IMR-90 (cell line): ENCODE measurements at regions not wholly inside any gene's neighbourhood (a gene's known extent, or its start where the extent isn't known, plus 50 kb on each side); places are given as distances from the start of the nearest gene placed in this dataset.

Source experiments
- ATAC-seq: fragments of 200-7000 bp; cut with Tn5 transposase; 2 replicates; pipeline ENCODE4 v1.9.1; 2020; ENCODE audit warnings: low read depth, mild to moderate bottlenecking, moderate library complexity
- BruUV-seq: library from RNA; stranded (reverse); fragments of 400-500 nt; replicated peaks from 2 replicates; lab custom pipeline; 2021; lab: Mats Ljungman, UMichigan
- CTCF ChIA-PET: fragments of 300-600 bp; formaldehyde crosslinking; extraction: SDS; loops from one replicate; lab custom pipeline; 2021; ENCODE audit warnings: antibody characterized with exemption; lab: Yijun Ruan, JAX
- POLR2A ChIA-PET: fragments of 300-600 bp; sonication (Branson Sonifier 250); formaldehyde crosslinking; loops from one replicate; lab custom pipeline; 2022; ENCODE audit warnings: antibody characterized with exemption; ENCODE audit not compliant: unreplicated experiment; lab: Charles Lee
- DNase-seq: peaks from one replicate; pipeline ENCODE4 v3.0.0; 2013
- H2AFZ ChIP-seq: replicated peaks from 2 replicates; pipeline ENCODE3; 2013; ENCODE audit warnings: low read length, mild to moderate bottlenecking; ENCODE audit not compliant: poor library complexity
- H2AK5ac ChIP-seq: 2 replicates; pipeline ENCODE4 v1.6.1; 2013; ENCODE audit warnings: low read depth, low read length, inconsistent platforms
- H2AK9ac ChIP-seq: replicated peaks from 2 replicates; pipeline ENCODE3; 2013; ENCODE audit warnings: mild to moderate bottlenecking, low read depth, low read length, moderate library complexity; ENCODE audit not compliant: poor library complexity
- H2BK120ac ChIP-seq: 2 replicates; pipeline ENCODE4 v1.6.1; 2013; ENCODE audit warnings: low read depth, low read length, inconsistent platforms
- H2BK15ac ChIP-seq: 3 replicates; pipeline ENCODE4 v1.6.1; 2013; ENCODE audit warnings: low read depth, low read length, inconsistent platforms
- H2BK20ac ChIP-seq: 2 replicates; pipeline ENCODE4 v1.6.1; 2013; ENCODE audit warnings: low read depth, mild to moderate bottlenecking, inconsistent platforms, low read length, moderate library complexity
- H2BK5ac ChIP-seq: 2 replicates; pipeline ENCODE4 v1.6.1; 2013; ENCODE audit warnings: mild to moderate bottlenecking, low read depth, low read length, inconsistent platforms; ENCODE audit not compliant: poor library complexity, severe bottlenecking
- H3K14ac ChIP-seq: replicated peaks from 2 replicates; pipeline ENCODE4 v1.6.1; 2013; ENCODE audit warnings: low read depth, low read length, inconsistent platforms
- H3K18ac ChIP-seq: 2 replicates; pipeline ENCODE4 v1.6.1; 2013; ENCODE audit warnings: low read depth, low read length, control low read depth
- H3K23ac ChIP-seq: 2 replicates; pipeline ENCODE4 v1.6.1; 2013; ENCODE audit warnings: low read depth, low read length, inconsistent platforms
- H3K27ac ChIP-seq: 2 replicates; pipeline ENCODE4 v1.5.1; 2013; ENCODE audit warnings: mild to moderate bottlenecking, control low read depth, low read length; ENCODE audit not compliant: insufficient read depth
- H3K27me3 ChIP-seq: 2 replicates; pipeline ENCODE4 v1.6.1; 2013; ENCODE audit warnings: low read length; ENCODE audit not compliant: control insufficient read depth, insufficient read depth
- H3K36me3 ChIP-seq: 2 replicates; pipeline ENCODE4 v1.6.1; 2013; ENCODE audit warnings: low read length, mixed read lengths; ENCODE audit not compliant: control insufficient read depth, insufficient read depth
- H3K4ac ChIP-seq: 2 replicates; pipeline ENCODE4 v1.6.1; 2013; ENCODE audit warnings: low read depth, low read length, inconsistent platforms
- H3K4me1 ChIP-seq: 2 replicates; pipeline ENCODE4 v1.6.1; 2013; ENCODE audit warnings: low read length, mixed read lengths; ENCODE audit not compliant: control insufficient read depth, insufficient read depth
- H3K4me2 ChIP-seq: 2 replicates; pipeline ENCODE4 v1.6.1; 2013; ENCODE audit warnings: low read depth, mild to moderate bottlenecking, control low read depth, low read length, moderate library complexity
- H3K4me3 ChIP-seq: 2 replicates; pipeline ENCODE4 v1.5.1; 2013; ENCODE audit warnings: low read depth, mild to moderate bottlenecking, control low read depth, low read length, moderate library complexity; ENCODE audit not compliant: insufficient read depth
- H3K56ac ChIP-seq: 2 replicates; pipeline ENCODE4 v1.6.1; 2013; ENCODE audit warnings: low read length, inconsistent platforms; ENCODE audit not compliant: insufficient read depth; ENCODE audit errors: extremely low read depth
- H3K79me1 ChIP-seq, 2 experiments: 2 replicates each; pipeline ENCODE4 v1.6.1; 2013; ENCODE audit warnings: low read length in 2 of 2, inconsistent platforms in 1 of 2, low read depth in 1 of 2
- H3K9ac ChIP-seq: 2 replicates; pipeline ENCODE4 v1.6.1; 2013; ENCODE audit warnings: low read depth, low read length, control low read depth
- H3K9me1 ChIP-seq: 2 replicates; pipeline ENCODE4 v1.6.1; 2013; ENCODE audit warnings: low read length, inconsistent platforms; ENCODE audit not compliant: insufficient read depth
- H3K9me3 ChIP-seq: 2 replicates; pipeline ENCODE4 v1.6.1; 2013; ENCODE audit warnings: low read length; ENCODE audit not compliant: control insufficient read depth, insufficient read depth
- H4K20me1 ChIP-seq: 2 replicates; pipeline ENCODE4 v1.6.1; 2013; ENCODE audit warnings: low read length, inconsistent platforms; ENCODE audit not compliant: insufficient read depth
- H4K5ac ChIP-seq: 2 replicates; pipeline ENCODE4 v1.6.1; 2013; ENCODE audit warnings: mild to moderate bottlenecking, low read depth, low read length, control low read depth
- H4K8ac ChIP-seq, 2 experiments: 2 replicates each; pipeline ENCODE4 v1.6.1; 2013; ENCODE audit warnings: low read depth in 2 of 2, low read length in 2 of 2, control low read depth in 1 of 2, inconsistent platforms in 1 of 2
- H4K91ac ChIP-seq: 2 replicates; pipeline ENCODE4 v1.6.1; 2013; ENCODE audit warnings: low read depth, low read length, inconsistent platforms; ENCODE audit not compliant: insufficient read depth
- BHLHE40 ChIP-seq: fragments of 150-350 bp; IDR thresholded peaks from 2 replicates; pipeline ENCODE4 v1.6.1; 2016; ENCODE audit warnings: mild to moderate bottlenecking, low read depth, low read length
- CEBPB ChIP-seq: IDR thresholded peaks from 2 replicates; pipeline ENCODE4 v1.6.1; 2012; ENCODE audit warnings: low read depth, low read length, improper control_type of control experiment
- MAFK ChIP-seq: IDR thresholded peaks from 2 replicates; pipeline ENCODE4 v1.6.1; 2012; ENCODE audit warnings: low read depth, low read length, improper control_type of control experiment
- MAZ ChIP-seq: IDR thresholded peaks from 2 replicates; pipeline ENCODE4 v1.6.1; 2012; ENCODE audit warnings: low read depth, mild to moderate bottlenecking, low read length, improper control_type of control experiment, moderate library complexity, borderline replicate concordance
- NFE2L2 ChIP-seq: fragments of 150-350 bp; IDR thresholded peaks from 2 replicates; pipeline ENCODE4 v1.6.1; 2016; ENCODE audit warnings: low read depth, mild to moderate bottlenecking, low read length
- POLR2A ChIP-seq: IDR thresholded peaks from 2 replicates; pipeline ENCODE4 v1.6.1; 2012; ENCODE audit warnings: mild to moderate bottlenecking, low read depth, low read length
- RAD21 ChIP-seq: IDR thresholded peaks from 2 replicates; pipeline ENCODE4 v1.6.1; 2012; ENCODE audit warnings: low read length, improper control_type of control experiment
- RCOR1 ChIP-seq: IDR thresholded peaks from 2 replicates; pipeline ENCODE4 v1.6.1; 2012; ENCODE audit warnings: mild to moderate bottlenecking, low read length, improper control_type of control experiment; ENCODE audit not compliant: insufficient replicate concordance
- RFX5 ChIP-seq: IDR thresholded peaks from 2 replicates; pipeline ENCODE4 v1.8.0; 2012; ENCODE audit warnings: low read depth, mild to moderate bottlenecking, low read length, moderate library complexity
- USF2 ChIP-seq: fragments of 150-350 bp; IDR thresholded peaks from 2 replicates; pipeline ENCODE4 v1.6.1; 2017; ENCODE audit warnings: mild to moderate bottlenecking, antibody characterized with exemption, low read length, low read depth
- WGBS, 2 experiments: methylation state at CpG; one replicate each; pipeline versions ENCODE4 v1.1.5 to v1.1.7; 2013; ENCODE audit warnings: missing lambda C conversion rate in 2 of 2; ENCODE audit not compliant: insufficient read length in 1 of 2; ENCODE audit errors: extremely low coverage in 2 of 2; 5-methylcytosine and 5-hydroxymethylcytosine counted together
- dilution Hi-C: fragments of 300-500 bp; cut with HindIII; formaldehyde crosslinking; loops from one replicate; pipeline ENCODE4 v1.14.3; 2018; ENCODE audit warnings: low sequenced_read_pairs; ENCODE audit not compliant: unreplicated experiment
- in situ Hi-C: fragments of 300-500 bp; cut with MboI; formaldehyde crosslinking; loops from 3 replicates; pipeline ENCODE4 v1.14.3; 2019; ENCODE audit warnings: low sequenced_read_pairs, inconsistent platforms, mixed read lengths
- intact Hi-C: fragments of 100-400 bp; cut with micrococcal nuclease; formaldehyde crosslinking; loops from 2 replicates; pipeline ENCODE4 v1.10.0; 2022

- no peak overlapping the region for H2AK9ac ChIP-seq
- no peak overlapping the region for H3K14ac ChIP-seq
- DNase-seq (no peak), ATAC-seq (no peak)
- no peak overlapping the region for H2BK20ac ChIP-seq
- no peak overlapping the region for H4K8ac ChIP-seq
- no peak overlapping the region for H2BK120ac ChIP-seq
- no peak overlapping the region for H3K9ac ChIP-seq
- H3K9me3 ChIP-seq = no peaks in the 10 kb centered on the region
- no peaks in the 10 kb centered on the region for H3K4me1 ChIP-seq
- no peak overlapping the region for H2AK5ac ChIP-seq
- no peak overlapping the region for H3K56ac ChIP-seq
- no peaks in the 10 kb centered on the region for H3K27me3 ChIP-seq
- dilution Hi-C loops (no loop called here), in situ Hi-C loops (no loop called here), intact Hi-C loops (no loop called here)
- no peak overlapping the region for H2BK15ac ChIP-seq
- H3K23ac ChIP-seq = no peak overlapping the region
- no CpG with 5 or more reads among the region's 6 CpGs for WGBS, 2 experiments
- H4K91ac ChIP-seq = no peak overlapping the region
- H3K4me3 ChIP-seq = no peak overlapping the region
- TF ChIP-seq USF2 (no peak), CEBPB (no peak), RCOR1 (no peak), BHLHE40 (no peak), NFE2L2 (no peak), MAZ (no peak), RFX5 (no peak), POLR2A (no peak), RAD21 (no peak), MAFK (no peak)
- no peak overlapping the region for H2BK5ac ChIP-seq
- no peaks in the 10 kb centered on the region for H3K9me1 ChIP-seq
- no TSS peak for BruUV-seq
- H3K18ac ChIP-seq = no peak overlapping the region
- no peak overlapping the region for H3K27ac ChIP-seq
- H4K5ac ChIP-seq = no peak overlapping the region
- H4K20me1 ChIP-seq = no peaks in the 10 kb centered on the region
- H2AFZ ChIP-seq = no peak overlapping the region
- ChIA-PET CTCF (no interaction called here), POLR2A (no interaction called here)
- H3K4me2 ChIP-seq = no peak overlapping the region
- H3K79me1 ChIP-seq = no peaks in the 10 kb centered on the region
- H3K4ac ChIP-seq = no peak overlapping the region
- H3K36me3 ChIP-seq = no peaks in the 10 kb centered on the region
Observed at GRCh38 chr10:117914334-117914733, 132.4 kb downstream of the RAB11FIP2 start.
